ENCODE measurements at regions not wholly inside any gene's neighbourhood (a gene's known extent, or its start where the extent isn't known, plus 50 kb on each side); places are given as distances from the start of the nearest gene placed in this dataset.

- Histone ChIP-seq H4K20me1 (ENCODE audit: insufficient read depth, low read length) (no peaks in the 10 kb centered on the region), H3K4me3 (replicated peaks in 1 of 3; ENCODE audit: insufficient read depth in 1 of 3, low read depth in 2 of 3, low read length in 3 of 3) (no peak overlapping the region), H3K36me3 (replicated peaks in 1 of 2; ENCODE audit: control insufficient read depth in 1 of 2, insufficient read depth in 2 of 2, low read length in 2 of 2) (no peaks in the 10 kb centered on the region), H3K9ac (ENCODE audit: insufficient read depth, low read depth, low read length) (no peak overlapping the region), H2AFZ (ENCODE audit: low read length) (no peak overlapping the region), H3K79me2 (ENCODE audit: insufficient read depth, low read length) (no peaks in the 10 kb centered on the region), H3K27ac (ENCODE audit: extremely low read length, insufficient read depth, low read length) (no peak overlapping the region), H3K27me3 (ENCODE audit: control insufficient read depth in 1 of 2, insufficient read depth in 2 of 2, low read length in 2 of 2) (no peaks in the 10 kb centered on the region), H3K9me3 (ENCODE audit: low read length) (no peaks in the 10 kb centered on the region), H3K4me1 (ENCODE audit: insufficient read depth, low read length) (peaks cover 16% of the 10 kb centered on the region), H3K4me2 (ENCODE audit: low read depth, low read length) (no peak overlapping the region)
- WGBS (ENCODE audit: low lambda C conversion rate): 0% methylated on average over 2 of the region's 2 CpGs
- CTCF ChIA-PET (ENCODE audit: low intra/inter-chr PET ratio, low total read pairs): no interaction called here
- in situ Hi-C loops (cut with HindIII; ENCODE audit: extremely low pct_ligation_motif_present, low pct_unique_long_range_greater_than_20kb): no loop called here
- intact Hi-C loops (cut with micrococcal nuclease; ENCODE audit: unreplicated experiment): no loop called here
- ATAC-seq (no peak), FAIRE-seq (no peak), DNase-seq (ENCODE audit: low spot score) (no peak)
- BruUV-seq (replicated peaks): no TSS peak
- TF ChIP-seq ZNF703 (CRISPR knock-in tag; IDR thresholded peaks at IDR 0.05; ENCODE audit: borderline replicate concordance): no peak
- no peak for TF ChIP-seq ZNF414 (CRISPR knock-in tag; IDR thresholded peaks at IDR 0.05)
- POLR2A ChIA-PET: no interaction called here
Measured at GRCh38 chr1:90400131-90400530, 317.0 kb downstream of the BARHL2 start.

- Histone ChIP-seq H3K4me1 (ENCODE audit: insufficient read depth, low read length) (peaks cover 6% of the 10 kb centered on the region; the same call in 1 of the 2 replicates), H3K9ac (ENCODE audit: insufficient read depth, low read depth, low read length) (no peak overlapping the region), H2AFZ (ENCODE audit: low read length) (no peak overlapping the region), H3K4me3 (replicated peaks in 1 of 3; ENCODE audit: insufficient read depth in 1 of 3, low read depth in 2 of 3, low read length in 3 of 3) (no peak overlapping the region), H3K27ac (ENCODE audit: extremely low read length, insufficient read depth, low read length) (no peak overlapping the region), H4K20me1 (ENCODE audit: insufficient read depth, low read length) (no peaks in the 10 kb centered on the region), H3K79me2 (ENCODE audit: insufficient read depth, low read length) (no peaks in the 10 kb centered on the region), H3K4me2 (ENCODE audit: low read depth, low read length) (no peak overlapping the region), H3K9me3 (ENCODE audit: low read length) (no peaks in the 10 kb centered on the region), H3K36me3 (replicated peaks in 1 of 2; ENCODE audit: control insufficient read depth in 1 of 2, insufficient read depth in 2 of 2, low read length in 2 of 2) (no peaks in the 10 kb centered on the region), H3K27me3 (ENCODE audit: control insufficient read depth in 1 of 2, insufficient read depth in 2 of 2, low read length in 2 of 2) (no peaks in the 10 kb centered on the region)
- no TSS peak for BruUV-seq (replicated peaks)
- ChIA-PET CTCF (ENCODE audit: low intra/inter-chr PET ratio, low total read pairs) (no interaction called here), POLR2A (no interaction called here)
- ATAC-seq (no peak), DNase-seq (ENCODE audit: low spot score) (no peak), FAIRE-seq (no peak)
- 1% methylated on average over 3 of the region's 3 CpGs for WGBS (ENCODE audit: low lambda C conversion rate)
- intact Hi-C loops (cut with micrococcal nuclease; ENCODE audit: unreplicated experiment): no loop called here
- TF ChIP-seq ZNF260 (CRISPR knock-in tag; IDR thresholded peaks at IDR 0.05; ENCODE audit: borderline replicate concordance, low read depth) (no peak), HOXA7 (CRISPR knock-in tag; IDR thresholded peaks at IDR 0.05) (no peak), SKIL (CRISPR knock-in tag; IDR thresholded peaks at IDR 0.05; ENCODE audit: borderline replicate concordance) (no peak), ZNF598 (CRISPR knock-in tag; IDR thresholded peaks at IDR 0.05; ENCODE audit: borderline replicate concordance) (no peak), ELF1 (CRISPR knock-in tag; IDR thresholded peaks at IDR 0.05) (no peak), ZNF468 (CRISPR knock-in tag; IDR thresholded peaks at IDR 0.05) (no peak), PBX2 (CRISPR knock-in tag; IDR thresholded peaks at IDR 0.05) (no peak), LCORL (IDR thresholded peaks at IDR 0.05) (no peak), LCORL (CRISPR knock-in tag; IDR thresholded peaks at IDR 0.05) (no peak), AKAP8 (CRISPR knock-in tag; IDR thresholded peaks at IDR 0.05) (no peak), MIXL1 (CRISPR knock-in tag; IDR thresholded peaks at IDR 0.05) (no peak)
- in situ Hi-C loops (cut with HindIII; ENCODE audit: extremely low pct_ligation_motif_present, low pct_unique_long_range_greater_than_20kb): no loop called here
Measured at GRCh38 chr1:90396917-90397316, 320.2 kb downstream of the BARHL2 start.

All from HepG2 (cell line).